GM12878 (cell line): ENCODE measurements at regions not wholly inside any gene's neighbourhood (a gene's known extent, or its start where the extent isn't known, plus 50 kb on each side); places are given as distances from the start of the nearest gene placed in this dataset.

Experiments
- CBFB ChIP-seq: IDR thresholded peaks from 2 replicates; pipeline ENCODE4 v1.6.1; 2016; ENCODE audit warnings: antibody characterized with exemption, low read depth
- JUNB ChIP-seq: IDR thresholded peaks from 2 replicates; pipeline ENCODE4 v1.6.1; 2016; ENCODE audit warnings: antibody characterized with exemption, mild to moderate bottlenecking
- NFIC ChIP-seq: IDR thresholded peaks from 2 replicates; pipeline ENCODE4 v1.6.1; 2012; ENCODE audit warnings: low read depth, mild to moderate bottlenecking, inconsistent platforms, low read length, moderate library complexity
- TCF3 ChIP-seq: IDR thresholded peaks from 2 replicates; pipeline ENCODE4 v1.6.1; 2012; ENCODE audit warnings: low read depth, mild to moderate bottlenecking, low read length, borderline replicate concordance; ENCODE audit not compliant: insufficient read depth
- TF ChIP-seq, protein P1 (sequence below), 3 experiments: IDR thresholded peaks in 2 of 3; conservative IDR thresholded peaks in 1 of 3; 2 replicates each; pipeline ENCODE4 v1.5.1; 2011; ENCODE audit warnings: low read depth in 3 of 3, low read length in 3 of 3, mild to moderate bottlenecking in 3 of 3, control low read depth in 2 of 3, moderate library complexity in 2 of 3, inconsistent platforms in 1 of 3, mixed read lengths in 1 of 3; ENCODE audit not compliant: control insufficient read depth in 2 of 3, insufficient read depth in 1 of 3; ENCODE audit errors: extremely low read depth in 1 of 3

DNA sequence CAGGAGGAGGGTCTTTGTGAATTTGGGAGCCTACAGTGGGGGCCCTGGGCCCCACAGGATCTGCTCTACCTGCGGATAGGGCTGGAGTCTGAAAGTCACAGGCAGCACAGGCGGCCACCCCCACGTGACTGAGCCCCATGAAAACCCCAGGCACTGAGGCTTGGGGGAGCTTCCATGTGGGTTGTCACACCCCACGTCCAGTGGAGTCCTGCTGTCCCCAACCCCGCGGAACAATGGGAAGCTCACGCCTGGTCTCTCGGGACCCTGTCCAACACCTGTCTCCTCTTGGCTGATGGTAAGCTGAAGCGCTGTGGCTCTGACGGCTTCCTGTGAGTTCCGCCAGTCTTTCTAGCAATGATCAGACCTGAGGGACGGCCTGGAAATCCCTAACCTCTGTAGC is 85.8 kb downstream of the PTGR3 start:
- no peak for TF ChIP-seq TCF3
- no peak for TF ChIP-seq NFIC
- no peak for TF ChIP-seq CBFB
- TF ChIP-seq, protein P1, sequence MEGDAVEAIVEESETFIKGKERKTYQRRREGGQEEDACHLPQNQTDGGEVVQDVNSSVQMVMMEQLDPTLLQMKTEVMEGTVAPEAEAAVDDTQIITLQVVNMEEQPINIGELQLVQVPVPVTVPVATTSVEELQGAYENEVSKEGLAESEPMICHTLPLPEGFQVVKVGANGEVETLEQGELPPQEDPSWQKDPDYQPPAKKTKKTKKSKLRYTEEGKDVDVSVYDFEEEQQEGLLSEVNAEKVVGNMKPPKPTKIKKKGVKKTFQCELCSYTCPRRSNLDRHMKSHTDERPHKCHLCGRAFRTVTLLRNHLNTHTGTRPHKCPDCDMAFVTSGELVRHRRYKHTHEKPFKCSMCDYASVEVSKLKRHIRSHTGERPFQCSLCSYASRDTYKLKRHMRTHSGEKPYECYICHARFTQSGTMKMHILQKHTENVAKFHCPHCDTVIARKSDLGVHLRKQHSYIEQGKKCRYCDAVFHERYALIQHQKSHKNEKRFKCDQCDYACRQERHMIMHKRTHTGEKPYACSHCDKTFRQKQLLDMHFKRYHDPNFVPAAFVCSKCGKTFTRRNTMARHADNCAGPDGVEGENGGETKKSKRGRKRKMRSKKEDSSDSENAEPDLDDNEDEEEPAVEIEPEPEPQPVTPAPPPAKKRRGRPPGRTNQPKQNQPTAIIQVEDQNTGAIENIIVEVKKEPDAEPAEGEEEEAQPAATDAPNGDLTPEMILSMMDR (IDR thresholded peaks at IDR 0.05 in 2 of 3, conservative IDR thresholded peaks at IDR 0.05 in 1 of 3; ENCODE audit: control insufficient read depth in 2 of 3, extremely low read depth in 1 of 3, insufficient read depth in 1 of 3, low read depth in 3 of 3, low read length in 3 of 3): no peak
- no peak for TF ChIP-seq JUNB
